ENCODE measurements at regions not wholly inside any gene's neighbourhood (a gene's known extent, or its start where the extent isn't known, plus 50 kb on each side); places are given as distances from the start of the nearest gene placed in this dataset.

DNA sequence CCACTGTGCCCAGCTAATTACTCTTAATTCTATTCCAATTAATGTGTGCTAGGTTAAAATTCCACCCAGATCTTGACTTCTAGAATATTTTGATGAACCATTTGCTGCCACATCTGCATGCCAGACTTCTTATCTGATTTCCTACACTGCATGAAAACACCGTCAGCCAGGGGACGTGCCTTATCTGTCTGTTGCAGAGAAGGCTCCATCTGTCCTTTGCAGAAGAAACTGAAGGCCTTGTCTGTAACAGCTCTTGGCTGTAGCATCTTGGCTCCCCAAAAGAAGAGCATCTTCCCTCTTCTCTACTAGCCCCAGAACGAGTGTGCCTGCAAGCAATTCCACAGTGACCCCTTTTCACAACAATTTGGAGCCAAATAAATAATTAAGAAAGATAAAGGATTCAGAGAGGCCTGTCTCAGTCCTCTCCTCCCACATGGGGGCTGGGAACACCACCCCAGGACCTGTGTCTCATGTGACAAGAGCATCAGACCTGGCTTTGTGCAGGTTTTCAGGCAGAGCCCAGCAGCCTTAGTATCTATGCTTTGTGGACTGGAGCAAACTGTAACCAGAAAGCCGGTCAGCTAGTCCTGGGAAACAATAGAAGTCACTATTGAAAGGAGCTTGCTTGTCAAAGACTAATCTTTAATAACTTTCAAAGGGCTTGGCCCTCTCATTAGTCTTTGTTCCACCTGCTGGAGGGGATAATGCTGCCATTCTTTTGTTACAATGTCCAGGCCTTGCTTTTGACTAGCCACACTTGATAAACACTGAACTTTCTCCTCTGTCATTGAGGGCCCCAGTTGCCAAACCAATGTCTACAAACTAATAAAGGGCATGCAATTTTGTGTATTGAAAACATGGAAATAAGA lies 84.0 kb upstream of the NEUROD1 start:
- peak; percentile 58 for DNase-seq (ENCODE audit: low read depth, low spot score)

DNA sequence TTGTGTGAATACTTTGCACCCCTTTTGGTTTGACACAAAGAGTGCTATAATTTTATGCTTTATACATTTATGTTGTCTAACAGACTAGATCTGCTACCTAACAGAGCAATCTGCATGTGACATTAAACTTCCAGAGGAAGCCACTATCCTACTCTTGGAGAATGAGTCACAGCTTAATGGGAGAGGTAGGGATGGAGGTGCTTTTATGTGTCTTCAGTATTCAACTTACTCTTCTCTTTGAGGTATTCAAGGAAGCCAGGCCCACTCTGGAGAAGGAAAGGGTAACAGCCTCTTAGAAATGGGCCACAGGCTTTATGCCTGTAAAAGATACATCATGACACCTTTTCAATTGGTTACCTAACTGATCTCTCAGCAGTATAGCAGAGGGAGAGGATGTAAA lies 85.8 kb upstream of the NEUROD1 start:
- DNase-seq (ENCODE audit: low read depth, low spot score) = no peak
- H3K4me3 ChIP-seq (ENCODE audit: low read length) = no peak overlapping the region

More for the DNA sequence above, 84.0 kb upstream of the NEUROD1 start:
- no peak overlapping the region for H3K4me3 ChIP-seq (ENCODE audit: low read length)

DNA sequence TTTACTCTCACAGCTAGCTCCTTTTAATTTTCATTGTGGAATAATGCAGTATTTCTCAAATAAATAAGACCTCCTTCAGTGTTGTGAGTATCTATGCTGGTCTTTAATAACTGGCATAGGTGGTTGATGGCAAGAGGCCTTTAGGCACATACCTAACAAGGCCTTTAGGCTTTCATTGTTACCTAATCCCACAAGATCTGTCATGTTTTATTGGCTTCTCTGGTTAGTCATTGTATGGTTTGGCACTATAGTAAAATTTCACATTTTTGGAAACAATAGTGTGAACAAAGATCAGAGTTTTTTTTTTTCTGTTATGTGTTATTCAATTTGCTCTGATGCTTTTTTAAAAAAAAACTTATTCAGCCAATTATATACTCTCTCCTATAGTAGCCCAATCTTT lies 89.8 kb upstream of the NEUROD1 start:
- H3K4me3 ChIP-seq (ENCODE audit: low read length) = no peak overlapping the region
- no peak for DNase-seq (ENCODE audit: low read depth, low spot score)

DNA sequence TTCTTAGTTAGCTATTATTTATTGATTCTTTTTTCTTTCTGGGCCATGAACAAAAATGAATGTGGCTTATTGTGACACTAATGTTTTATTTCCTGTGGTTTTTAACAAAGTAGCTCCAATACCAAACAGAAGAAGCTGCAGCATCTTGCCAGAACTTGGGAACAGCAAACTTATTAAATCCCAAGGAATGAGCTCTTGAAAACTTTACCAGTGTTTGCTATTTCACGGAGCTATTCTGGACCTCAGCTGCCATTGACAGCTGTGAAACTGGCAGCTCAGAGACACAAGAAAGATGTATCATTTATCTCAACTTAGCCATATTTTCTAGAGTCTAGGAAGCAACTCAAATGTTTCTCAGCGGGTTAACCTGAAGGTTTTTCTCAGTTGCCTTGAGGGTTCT lies 91.0 kb upstream of the NEUROD1 start:
- no peak overlapping the region for H3K4me3 ChIP-seq (ENCODE audit: low read length)
- no peak for DNase-seq (ENCODE audit: low read depth, low spot score)

DNA sequence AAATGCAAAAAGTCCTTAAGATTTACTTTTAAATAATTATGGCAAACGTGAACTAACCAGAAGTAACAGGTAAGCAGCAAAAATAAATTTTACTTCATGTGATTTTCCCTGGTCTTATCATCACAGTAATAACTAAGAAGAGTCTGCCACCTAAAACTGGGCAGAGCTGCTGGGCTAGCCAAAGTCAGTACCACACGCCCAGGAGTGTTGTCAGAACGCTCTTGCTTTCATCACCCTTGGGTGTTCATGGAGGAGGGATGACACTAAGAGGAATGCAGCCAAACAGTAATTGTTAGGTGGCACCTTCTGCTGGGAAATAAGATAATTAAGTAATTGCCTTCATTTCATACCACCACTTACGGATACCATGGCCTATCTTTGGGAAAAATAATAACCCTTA lies 92.0 kb upstream of the NEUROD1 start:
- no peak overlapping the region for H3K4me3 ChIP-seq (ENCODE audit: low read length)
- DNase-seq (ENCODE audit: low read depth, low spot score) = no peak

DNA sequence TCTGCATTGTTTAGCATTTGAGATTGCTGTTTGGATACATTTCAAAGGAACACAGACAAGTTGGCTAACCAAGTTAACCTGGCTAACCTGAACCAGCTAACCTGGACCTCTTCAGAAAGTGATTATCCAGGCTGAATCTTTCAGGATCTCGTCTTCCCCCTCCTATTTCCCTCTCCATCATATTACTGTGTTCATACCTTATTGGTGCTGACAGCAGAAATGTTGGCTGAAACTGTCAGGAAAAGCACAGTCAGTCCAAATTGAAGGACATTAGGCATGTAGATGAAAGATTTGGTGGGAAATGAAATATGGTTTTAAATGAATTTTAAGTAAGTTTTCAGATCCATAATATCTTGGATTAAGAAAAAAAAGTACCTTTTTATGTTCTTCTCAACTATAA lies 92.5 kb upstream of the NEUROD1 start:
- no peak for DNase-seq (ENCODE audit: low read depth, low spot score)
- H3K4me3 ChIP-seq (ENCODE audit: low read length) = no peak overlapping the region

DNA sequence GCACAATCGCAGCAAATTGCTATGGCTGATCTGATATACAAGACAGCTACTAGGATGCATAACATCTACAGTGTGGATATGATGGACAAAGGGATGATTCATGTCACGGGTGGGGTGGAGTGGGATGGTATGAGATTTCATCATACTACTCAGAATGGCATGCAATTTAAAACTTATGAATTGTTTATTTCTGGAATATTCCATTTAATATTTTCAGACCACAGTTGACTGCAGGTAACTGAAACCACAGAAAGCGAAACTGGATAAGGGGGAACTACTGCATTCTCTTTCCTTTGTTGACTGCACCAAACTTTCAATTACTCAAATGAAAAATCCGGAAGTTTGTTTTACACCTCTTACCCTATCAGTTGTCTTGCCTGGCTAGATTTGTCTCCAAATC lies 94.4 kb upstream of the NEUROD1 start:
- H3K4me3 ChIP-seq (ENCODE audit: low read length) = no peak overlapping the region
- DNase-seq (ENCODE audit: low read depth, low spot score) = no peak

DNA sequence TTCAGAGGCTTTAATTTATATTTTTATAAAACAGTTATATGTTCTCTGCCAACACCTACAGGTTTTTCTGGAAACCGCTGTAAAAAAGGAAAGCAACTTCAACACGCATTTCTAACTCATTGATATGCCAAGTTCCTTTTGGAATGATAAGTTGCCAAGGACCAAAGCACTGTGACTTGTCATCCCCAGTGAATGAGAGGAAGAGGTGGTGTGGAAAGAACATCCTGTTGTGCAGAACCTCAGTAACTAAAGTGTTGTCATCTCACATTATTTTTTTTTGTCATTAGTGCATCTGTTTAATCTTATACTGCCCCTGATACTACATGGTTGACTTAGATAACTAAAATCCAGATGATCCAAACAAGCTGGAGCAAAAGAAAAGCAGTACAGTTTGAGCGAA lies 96.0 kb upstream of the NEUROD1 start:
- no peak for DNase-seq (ENCODE audit: low read depth, low spot score)

DNA sequence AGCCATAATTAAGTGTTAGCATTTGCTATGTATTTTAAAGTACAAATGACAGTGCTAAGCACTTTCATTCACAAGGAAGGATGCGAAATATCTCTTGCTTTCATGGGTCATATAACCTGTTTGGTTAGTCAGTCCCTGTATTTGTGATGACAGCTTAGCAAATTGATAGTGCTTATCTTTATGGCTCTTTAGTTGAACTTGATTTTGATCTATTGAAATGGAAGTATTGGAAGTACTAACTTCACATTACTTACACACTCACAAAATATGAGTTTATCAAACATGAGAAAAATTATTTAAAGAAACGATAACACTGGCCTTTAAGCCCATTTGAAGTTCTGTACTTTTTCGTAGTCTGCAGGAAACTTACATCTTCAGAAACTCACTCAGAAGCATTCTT lies 97.4 kb upstream of the NEUROD1 start:
- no peak overlapping the region for H3K4me3 ChIP-seq (ENCODE audit: low read length)
- no peak for DNase-seq (ENCODE audit: low read depth, low spot score)

More for the DNA sequence above, 96.0 kb upstream of the NEUROD1 start:
- no peak overlapping the region for H3K4me3 ChIP-seq (ENCODE audit: low read length)

DNA sequence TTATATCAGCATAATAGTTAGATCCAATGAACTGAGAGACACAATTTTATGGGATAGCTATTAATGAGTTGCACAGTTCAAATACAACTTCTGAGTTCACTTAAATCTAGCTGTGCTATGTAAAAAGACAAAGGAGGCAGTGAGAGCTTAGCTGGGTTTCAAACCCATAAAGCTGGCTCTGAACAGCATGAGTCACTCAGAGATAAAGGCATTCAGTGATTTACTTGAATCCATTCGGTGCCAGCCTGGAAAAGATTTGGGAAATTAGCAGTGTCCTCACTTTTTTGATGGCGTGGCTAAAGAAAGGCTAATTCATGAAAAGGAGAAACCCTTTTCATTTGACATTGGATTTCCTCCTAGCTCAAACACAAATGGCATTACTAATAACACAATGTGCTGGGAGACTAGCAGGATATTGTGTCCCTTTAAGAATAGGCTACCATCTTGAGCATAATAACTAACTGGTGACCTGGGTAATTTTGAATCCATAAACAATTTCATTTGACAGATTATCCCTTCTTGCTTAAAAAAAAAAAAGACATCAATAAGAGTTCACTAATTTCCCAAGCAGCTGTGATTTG lies 98.4 kb upstream of the NEUROD1 start:
- no peak for DNase-seq (ENCODE audit: low read depth, low spot score)
- H3K4me3 ChIP-seq (ENCODE audit: low read length) = no peak overlapping the region

DNA sequence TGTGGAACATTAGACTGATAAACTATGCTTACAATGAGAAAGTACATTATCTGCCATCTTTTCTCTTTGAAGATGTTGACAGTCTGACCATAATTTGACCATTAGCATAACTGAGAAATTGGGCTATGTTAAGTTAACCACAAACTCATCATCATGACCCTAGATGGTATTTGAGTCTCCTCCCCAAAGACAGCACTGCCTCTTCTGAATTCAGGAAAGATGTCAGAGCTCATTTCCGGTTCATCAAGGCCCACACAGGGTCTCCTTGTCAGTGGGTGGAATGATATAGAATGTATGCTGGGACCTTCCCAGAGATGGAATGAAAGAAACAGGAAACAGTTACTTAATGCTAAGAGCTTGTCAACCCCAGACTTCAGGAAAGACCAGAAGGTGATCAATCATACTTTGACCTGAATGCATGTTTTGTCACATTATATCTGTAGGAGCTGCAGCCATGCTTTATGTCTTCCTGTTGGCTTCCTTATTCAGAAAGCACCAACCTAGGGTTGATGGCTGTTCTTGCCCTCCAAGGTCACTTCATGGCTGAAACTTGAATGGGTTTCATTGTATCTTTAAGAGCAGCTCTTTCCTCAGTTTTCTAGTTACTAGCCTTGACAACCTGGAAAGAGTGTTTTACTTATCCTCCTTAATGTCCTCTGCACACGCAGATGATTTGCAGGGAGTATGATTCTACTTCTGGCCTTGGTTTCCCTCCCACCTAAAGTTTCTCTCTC lies 99.1 kb upstream of the NEUROD1 start:
- no peak for DNase-seq (ENCODE audit: low read depth, low spot score)
- H3K4me3 ChIP-seq (ENCODE audit: low read length) = no peak overlapping the region

DNA sequence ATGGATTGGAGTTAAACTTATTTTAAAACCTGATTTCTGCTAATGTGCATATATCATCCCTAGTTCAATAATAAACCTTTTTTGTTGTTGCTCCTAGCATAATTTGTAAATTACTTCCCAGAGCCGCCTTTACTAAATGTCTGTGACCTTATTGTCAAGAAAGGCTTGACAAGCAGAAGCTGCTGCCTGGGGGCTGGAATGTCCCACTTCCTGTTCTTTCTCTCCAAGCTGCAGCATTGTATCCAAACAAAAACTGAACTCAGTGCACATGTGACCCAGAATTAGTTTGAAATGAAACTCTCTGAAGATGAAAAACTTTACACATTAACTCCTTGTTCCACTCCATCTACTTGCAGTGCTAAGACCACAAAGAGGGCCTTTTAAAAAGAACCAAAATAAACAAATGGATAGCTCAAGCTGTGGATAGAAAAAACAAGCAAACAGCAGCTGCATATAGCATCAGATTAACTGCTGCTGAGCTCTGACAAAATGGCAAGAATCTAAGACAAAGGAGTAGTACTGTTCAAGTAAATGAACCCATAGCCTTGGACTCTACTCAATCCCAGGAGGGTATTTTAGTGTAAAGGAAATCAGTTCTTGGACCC lies 99.8 kb upstream of the NEUROD1 start:
- DNase-seq (ENCODE audit: low read depth, low spot score) = no peak

DNA sequence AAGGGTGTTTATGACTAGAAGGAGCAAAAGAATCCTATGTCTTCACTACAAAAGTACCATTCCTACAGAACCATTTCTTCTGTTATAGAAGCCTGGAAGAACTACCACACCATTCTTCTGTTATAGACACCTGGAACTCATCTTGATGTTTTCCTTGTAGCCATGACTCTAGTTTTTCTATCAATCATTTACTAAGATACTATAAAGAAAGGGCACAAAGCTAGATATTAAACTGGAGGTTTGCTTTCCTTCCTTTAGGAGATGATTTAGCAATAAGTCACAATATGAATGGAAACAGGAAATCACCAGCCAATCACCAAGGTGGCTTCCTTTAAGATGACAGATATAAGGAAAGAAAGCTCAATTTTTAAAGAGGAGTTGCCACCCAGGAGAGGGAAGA lies 100.3 kb upstream of the NEUROD1 start:
- DNase-seq (ENCODE audit: low read depth, low spot score) = no peak
- H3K4me3 ChIP-seq (ENCODE audit: low read length) = no peak overlapping the region

More for the DNA sequence above, 99.8 kb upstream of the NEUROD1 start:
- no peak overlapping the region for H3K4me3 ChIP-seq (ENCODE audit: low read length)

DNA sequence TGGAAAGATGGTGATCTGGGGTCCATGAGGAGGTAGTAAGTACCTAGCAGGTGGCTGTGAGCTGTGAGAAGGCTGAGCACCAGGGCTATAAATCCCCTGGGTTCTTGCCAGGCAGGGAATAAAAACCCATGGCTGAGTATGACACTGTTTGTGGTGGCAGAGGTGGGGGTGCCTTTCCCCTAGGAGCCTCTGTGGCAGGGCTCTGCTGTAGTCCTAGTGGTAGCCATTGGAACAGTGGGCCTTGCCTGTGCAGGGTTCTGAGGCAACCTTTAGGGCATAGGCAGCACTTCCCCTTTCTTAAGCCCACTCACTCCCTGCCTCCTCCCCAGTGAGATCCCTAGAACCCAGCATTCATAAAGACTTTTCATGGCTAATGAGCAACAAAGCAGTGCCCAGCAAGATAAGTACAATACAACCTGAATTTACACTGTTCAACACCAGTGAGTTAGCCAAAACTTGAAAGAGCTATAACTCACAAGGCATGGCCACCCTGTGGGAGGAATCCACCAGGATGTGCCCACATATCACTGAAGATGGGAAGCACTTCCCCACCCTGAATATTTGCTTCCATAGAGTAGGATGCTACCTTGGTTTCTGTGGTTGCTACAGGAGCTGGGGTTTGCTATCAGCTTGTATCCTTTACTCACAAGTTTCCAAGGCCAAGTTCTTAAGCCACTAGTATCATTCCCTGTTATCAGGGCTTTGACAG lies 100.9 kb upstream of the NEUROD1 start:
- no peak overlapping the region for H3K4me3 ChIP-seq (ENCODE audit: low read length)
- no peak for DNase-seq (ENCODE audit: low read depth, low spot score)

DNA sequence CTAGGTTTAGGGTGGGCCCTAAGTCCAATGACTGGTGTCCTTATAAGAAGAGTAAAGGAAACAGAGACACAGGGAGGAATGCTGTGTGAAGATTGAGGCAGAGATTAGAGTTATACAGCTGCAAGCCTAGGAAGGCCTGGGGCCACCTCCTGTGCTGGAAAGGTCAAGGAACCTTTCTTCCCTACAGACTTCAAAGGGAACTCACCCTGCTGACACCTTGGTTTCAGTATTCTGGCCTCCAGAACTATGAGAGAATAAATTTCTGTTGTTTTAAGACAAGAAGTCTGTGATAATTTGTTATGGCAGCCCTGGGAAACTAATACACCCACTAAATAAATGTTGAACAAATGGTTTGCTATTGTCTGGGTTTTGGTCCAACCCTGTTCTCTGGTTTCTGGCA lies 102.3 kb upstream of the NEUROD1 start:
- no peak for DNase-seq (ENCODE audit: low read depth, low spot score)
- H3K4me3 ChIP-seq (ENCODE audit: low read length) = no peak overlapping the region

DNA sequence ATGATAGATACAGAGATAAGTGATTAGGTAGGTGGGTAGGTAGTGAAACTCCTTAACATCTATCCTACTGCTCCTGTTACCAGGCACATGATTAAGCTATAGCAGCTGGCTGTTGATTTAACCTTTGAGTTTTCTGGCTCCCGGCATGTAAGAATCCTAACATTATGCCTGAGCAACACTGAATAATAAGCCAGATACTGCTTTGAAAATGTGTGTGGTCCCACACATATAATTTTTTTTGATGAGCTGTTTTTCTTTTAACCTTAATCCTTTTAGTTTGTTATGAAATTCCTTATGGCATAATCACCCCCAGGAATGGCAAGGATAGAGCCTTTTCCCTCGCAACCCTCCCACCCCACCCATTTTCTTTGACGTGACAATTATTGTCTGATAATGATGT lies 104.2 kb upstream of the NEUROD1 start:
- H3K4me3 ChIP-seq (ENCODE audit: low read length) = no peak overlapping the region
- no peak for DNase-seq (ENCODE audit: low read depth, low spot score)

DNA sequence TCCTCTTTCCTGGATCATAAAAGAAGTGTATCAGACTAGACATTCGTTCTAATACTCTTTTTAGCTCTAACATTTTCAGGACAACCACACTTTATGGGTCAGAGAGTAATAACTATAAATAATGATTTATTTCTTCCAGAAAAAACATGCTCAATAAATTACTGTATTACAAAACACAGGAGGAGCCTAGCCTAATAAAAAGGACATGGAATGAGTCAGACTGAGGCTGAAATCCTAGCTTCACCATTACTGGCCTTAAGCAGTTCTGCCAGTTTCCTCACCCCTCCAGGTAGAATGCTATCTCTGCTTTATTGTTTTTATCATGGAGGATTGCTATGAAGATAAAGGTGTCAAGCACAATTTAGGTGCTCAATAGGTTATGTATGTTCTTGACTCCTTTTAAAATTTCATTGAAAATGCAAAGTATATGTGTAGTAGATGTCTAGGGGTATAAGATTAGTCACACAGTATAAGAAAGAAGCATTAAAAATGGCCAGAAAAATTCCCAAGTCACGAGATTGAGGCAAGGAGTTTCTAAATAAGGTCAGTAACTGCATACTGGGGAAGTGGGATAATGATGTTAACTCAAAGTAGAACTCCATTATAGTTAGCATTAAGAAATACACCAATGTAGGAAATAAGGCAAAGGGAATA lies 105.5 kb upstream of the NEUROD1 start:
- no peak overlapping the region for H3K4me3 ChIP-seq (ENCODE audit: low read length)
- DNase-seq (ENCODE audit: low read depth, low spot score) = no peak

DNA sequence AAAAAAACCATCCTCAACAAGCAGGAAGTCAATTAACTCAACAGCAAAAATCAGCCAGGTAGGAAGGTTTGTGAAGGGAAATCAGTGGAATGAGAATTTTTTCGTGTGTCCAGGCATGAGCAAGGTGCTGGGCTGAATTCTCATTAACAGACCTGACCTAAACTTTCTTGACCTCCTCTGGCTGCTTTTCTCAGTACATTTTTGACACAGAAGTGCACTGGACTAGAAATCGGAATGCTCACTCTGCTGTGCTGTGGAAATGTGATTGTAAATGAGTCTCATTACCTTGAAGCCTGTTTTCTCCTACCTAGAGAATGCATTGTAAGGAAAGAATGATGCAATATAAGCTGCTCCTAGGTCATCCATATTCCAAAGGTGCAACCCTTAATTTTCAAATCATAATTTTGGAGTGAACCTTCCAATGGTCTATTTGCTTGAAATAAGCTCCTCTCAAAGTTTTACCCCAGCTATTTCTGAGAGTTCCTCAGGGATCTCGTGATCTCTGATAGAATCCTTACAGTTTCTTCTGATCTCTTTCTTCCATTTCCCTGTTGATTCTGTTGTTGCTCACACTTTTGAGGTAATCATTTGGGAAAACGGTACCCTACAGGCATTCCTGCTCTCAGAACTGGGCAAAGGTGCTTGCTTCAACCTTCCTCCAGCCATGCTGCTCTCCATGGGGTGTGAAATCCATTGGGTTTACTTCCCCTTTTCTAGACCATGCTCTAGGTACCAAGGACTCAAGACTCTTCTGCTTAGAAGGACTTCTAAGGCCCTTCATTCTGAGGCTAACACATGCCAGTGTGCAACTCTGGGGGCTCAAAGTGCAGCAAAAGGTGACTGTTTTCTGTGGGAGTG lies 104.9 kb upstream of the ITPRID2 start:
- no peak overlapping the region for H3K4me3 ChIP-seq (ENCODE audit: low read length)
- DNase-seq (ENCODE audit: low read depth, low spot score) = no peak
